GM13976 (cell line): ENCODE measurements at regions not wholly inside any gene's neighbourhood (a gene's known extent, or its start where the extent isn't known, plus 50 kb on each side); places are given as distances from the start of the nearest gene placed in this dataset.
"Not testable (repeated sequence)": the region's sequence is repeated elsewhere in the genome, so short reads cannot be mapped to it uniquely, and the experiment has no call there.

Source experiments
- DNase-seq: peaks from one replicate; pipeline ENCODE4 v3.0.0; 2012; ENCODE audit warnings: low spot score
- CTCF ChIP-seq: IDR thresholded peaks from 2 replicates; pipeline ENCODE4 v1.5.1; 2012; ENCODE audit warnings: borderline replicate concordance, mild to moderate bottlenecking; ENCODE audit not compliant: insufficient read depth; ENCODE audit errors: extremely low read depth, missing control alignments, control extremely low read depth
- in situ Hi-C: fragments of 300-500 bp; cut with MboI; formaldehyde crosslinking; loops from one replicate; pipeline ENCODE4 v1.12.0; 2022; ENCODE audit warnings: low sequenced_read_pairs, mixed read lengths, inconsistent platforms; ENCODE audit not compliant: unreplicated experiment

DNA sequence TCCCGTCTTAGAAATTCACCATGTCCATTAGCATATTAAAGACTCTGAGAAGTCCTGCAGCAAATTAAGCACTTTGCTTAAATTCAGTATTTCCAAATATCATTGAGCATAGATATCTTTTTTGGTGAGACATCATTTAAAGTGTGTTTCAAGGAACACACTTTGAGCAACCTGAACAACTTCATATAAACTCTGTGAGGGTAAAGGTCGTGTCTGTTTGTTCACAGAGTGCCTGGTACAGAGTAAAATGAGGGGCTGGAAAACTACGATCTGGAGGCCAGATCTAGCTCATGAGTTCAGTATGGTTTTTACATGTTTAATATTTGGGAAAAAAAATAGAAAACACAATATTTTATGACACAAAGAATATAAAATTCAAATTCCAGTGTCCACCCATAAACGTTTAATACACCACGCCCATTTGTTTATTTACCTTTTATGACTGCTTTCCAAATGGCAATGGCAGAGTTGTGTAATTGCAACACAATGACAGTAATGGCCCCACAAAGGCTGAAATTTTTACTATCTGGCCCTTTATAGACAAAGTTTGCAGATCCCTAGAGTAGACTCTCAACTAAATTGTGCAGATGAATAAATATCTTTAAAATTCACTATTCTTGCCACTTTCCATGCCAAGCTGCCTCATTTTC, 67.4 kb downstream of the SNTN start:
- TF ChIP-seq CTCF, result no peak
- no peak for DNase-seq
- in situ Hi-C loops, result no loop called here

- DNase-seq, result not testable (repeated sequence)
Measured at GRCh38 chr3:63720951-63721350, 68.5 kb downstream of the SNTN start.

DNA sequence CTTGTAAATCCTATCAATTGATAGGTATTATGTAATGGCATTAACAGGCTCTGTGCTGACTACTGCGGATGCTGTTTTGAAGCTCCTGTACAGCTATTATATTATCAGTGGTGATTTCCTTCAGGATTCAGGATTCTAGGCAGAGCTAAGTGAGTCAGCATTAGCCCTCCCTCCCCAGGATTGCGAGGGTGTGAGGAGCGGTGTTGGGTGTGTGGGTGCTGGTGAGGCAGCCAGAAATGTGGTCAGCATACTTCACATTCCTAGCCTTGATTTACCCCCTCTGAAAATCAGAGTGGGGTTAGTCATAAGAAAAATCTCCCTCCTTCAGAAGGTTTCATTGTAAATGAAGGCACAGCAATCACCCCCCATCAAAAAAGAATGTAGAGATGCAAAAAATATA, 72.5 kb downstream of the SNTN start:
- TF ChIP-seq CTCF, result no peak
- no peak for DNase-seq
- in situ Hi-C loops, result no loop called here

More at GRCh38 chr3:63720951-63721350, 68.5 kb downstream of the SNTN start:
- in situ Hi-C loops, result not testable (repeated sequence)

GRCh38 chr3:63726656-63727055, 74.2 kb downstream of the SNTN start:
- no peak for TF ChIP-seq CTCF
- in situ Hi-C loops, result no loop called here
- DNase-seq, result no peak

- DNase-seq, result no peak
- in situ Hi-C loops, result no loop called here
- TF ChIP-seq CTCF, result no peak
Measured at GRCh38 chr3:63727233-63727632, 74.8 kb downstream of the SNTN start.

DNA sequence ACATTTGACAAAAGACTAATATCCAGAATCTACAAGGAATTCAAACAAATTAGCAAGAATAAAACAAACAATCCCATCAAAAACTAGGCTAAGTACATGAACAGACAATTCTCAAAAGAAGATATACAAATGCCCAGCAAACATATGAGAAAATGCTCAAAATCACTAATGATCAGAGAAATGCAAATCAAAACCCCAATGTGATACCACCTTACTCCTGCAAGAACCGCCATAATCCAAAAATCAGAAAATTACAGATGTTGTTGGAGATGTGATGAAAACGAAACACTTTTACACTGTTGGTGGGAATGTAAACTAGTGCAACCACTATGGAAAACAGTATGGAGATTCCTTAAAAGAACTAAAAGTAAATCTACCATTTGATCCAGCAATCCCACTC, 79.4 kb downstream of the SNTN start:
- in situ Hi-C loops, result no loop called here
- TF ChIP-seq CTCF, result no peak
- DNase-seq, result no peak

GRCh38 chr3:63733278-63733677, 80.8 kb downstream of the SNTN start:
- in situ Hi-C loops, DNase-seq: not testable (repeated sequence)

- in situ Hi-C loops, DNase-seq: not testable (repeated sequence)
Measured at GRCh38 chr3:63734632-63735031, 82.2 kb downstream of the SNTN start.

DNA sequence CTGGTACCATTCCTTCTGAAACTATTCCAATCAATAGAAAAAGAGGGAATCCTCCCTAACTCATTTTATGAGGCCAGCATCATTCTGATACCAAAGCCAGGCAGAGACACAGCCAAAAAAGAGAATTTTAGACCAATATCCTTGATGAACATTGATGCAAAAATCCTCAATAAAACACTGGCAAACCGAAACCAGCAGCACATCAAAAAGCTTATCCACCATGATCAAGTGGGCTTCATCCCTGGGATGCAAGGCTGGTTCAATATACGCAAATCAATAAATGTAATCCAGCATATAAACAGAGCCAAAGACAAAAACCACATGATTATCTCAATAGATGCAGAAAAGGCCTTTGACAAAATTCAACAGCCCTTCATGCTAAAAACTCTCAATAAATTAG, 82.3 kb upstream of the C3orf49 start:
- DNase-seq, in situ Hi-C loops: not testable (repeated sequence)

- in situ Hi-C loops, DNase-seq: not testable (repeated sequence)
Measured at GRCh38 chr3:63738577-63738976, 80.5 kb upstream of the C3orf49 start.
